ENCODE measurements at regions not wholly inside any gene's neighbourhood (a gene's known extent, or its start where the extent isn't known, plus 50 kb on each side); places are given as distances from the start of the nearest gene placed in this dataset.

DNA sequence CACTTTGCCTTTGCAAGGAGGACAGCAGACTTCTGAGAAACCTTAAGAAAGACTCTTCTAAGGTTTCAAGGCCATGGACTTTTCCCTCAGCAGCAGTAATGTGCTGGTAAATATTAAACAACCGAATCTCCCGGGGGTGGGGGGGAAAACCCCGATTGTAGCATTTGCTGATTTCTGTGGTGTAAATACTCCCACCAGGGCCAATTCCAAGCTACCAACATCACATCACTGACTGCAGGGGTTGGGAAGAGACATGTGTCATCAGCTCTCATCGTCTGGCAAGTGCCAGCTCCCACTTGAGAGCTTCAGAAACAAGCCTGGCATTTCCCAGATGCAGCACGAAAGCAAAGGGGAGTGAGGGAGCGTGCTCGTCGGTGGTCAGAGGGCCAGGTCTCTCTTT lies 101.2 kb downstream of the BCOR start:
- TF ChIP-seq, protein P1, sequence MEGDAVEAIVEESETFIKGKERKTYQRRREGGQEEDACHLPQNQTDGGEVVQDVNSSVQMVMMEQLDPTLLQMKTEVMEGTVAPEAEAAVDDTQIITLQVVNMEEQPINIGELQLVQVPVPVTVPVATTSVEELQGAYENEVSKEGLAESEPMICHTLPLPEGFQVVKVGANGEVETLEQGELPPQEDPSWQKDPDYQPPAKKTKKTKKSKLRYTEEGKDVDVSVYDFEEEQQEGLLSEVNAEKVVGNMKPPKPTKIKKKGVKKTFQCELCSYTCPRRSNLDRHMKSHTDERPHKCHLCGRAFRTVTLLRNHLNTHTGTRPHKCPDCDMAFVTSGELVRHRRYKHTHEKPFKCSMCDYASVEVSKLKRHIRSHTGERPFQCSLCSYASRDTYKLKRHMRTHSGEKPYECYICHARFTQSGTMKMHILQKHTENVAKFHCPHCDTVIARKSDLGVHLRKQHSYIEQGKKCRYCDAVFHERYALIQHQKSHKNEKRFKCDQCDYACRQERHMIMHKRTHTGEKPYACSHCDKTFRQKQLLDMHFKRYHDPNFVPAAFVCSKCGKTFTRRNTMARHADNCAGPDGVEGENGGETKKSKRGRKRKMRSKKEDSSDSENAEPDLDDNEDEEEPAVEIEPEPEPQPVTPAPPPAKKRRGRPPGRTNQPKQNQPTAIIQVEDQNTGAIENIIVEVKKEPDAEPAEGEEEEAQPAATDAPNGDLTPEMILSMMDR (IDR thresholded peaks at IDR 0.05 in 8 of 11, conservative IDR thresholded peaks at IDR 0.05 in 3 of 11), result no peak
- TF ChIP-seq POLR2A (IDR thresholded peaks at IDR 0.05) (no peak), POLR2AphosphoS5 (IDR thresholded peaks at IDR 0.05) (no peak)

All from spleen (tissue), 7 donors.